ENCODE measurements at regions not wholly inside any gene's neighbourhood (a gene's known extent, or its start where the extent isn't known, plus 50 kb on each side); places are given as distances from the start of the nearest gene placed in this dataset.
"Not testable (repeated sequence)": the region's sequence is repeated elsewhere in the genome, so short reads cannot be mapped to it uniquely, and the experiment has no call there.

GRCh38 chr1:168428063-168428731 lies 115.6 kb downstream of the XCL2 start:
- DNase-seq (ENCODE audit: missing footprints): no peak
- intact Hi-C loops (cut with DNase I): no loop called here
- ATAC-seq: peak; percentile 79

DNA sequence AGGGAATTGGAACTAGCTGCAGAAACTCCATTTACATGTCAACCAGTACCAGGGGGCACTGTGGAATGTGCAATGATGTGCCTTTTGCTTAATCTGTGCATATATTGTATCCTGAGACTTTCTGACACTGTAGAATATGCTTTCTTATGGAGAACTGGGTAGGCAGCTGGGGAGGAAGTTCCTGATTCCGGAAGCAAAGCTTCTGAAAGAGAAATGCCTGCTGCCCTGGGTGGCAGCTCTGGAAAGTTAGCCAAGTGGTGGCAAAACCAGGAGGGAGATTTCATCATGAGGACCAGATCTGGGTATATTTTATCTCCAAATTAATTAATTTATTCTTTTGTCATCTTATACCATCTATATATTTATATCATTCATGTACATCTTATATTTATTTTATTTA lies 116.7 kb downstream of the XCL2 start:
- no peak for ATAC-seq
- intact Hi-C loops (cut with DNase I): no loop called here
- DNase-seq (ENCODE audit: missing footprints): no peak

- ATAC-seq: no peak
- intact Hi-C loops (cut with DNase I): no loop called here
- no peak for DNase-seq (ENCODE audit: missing footprints)
Observed at GRCh38 chr1:168424281-168424680, 119.5 kb downstream of the XCL2 start.

DNA sequence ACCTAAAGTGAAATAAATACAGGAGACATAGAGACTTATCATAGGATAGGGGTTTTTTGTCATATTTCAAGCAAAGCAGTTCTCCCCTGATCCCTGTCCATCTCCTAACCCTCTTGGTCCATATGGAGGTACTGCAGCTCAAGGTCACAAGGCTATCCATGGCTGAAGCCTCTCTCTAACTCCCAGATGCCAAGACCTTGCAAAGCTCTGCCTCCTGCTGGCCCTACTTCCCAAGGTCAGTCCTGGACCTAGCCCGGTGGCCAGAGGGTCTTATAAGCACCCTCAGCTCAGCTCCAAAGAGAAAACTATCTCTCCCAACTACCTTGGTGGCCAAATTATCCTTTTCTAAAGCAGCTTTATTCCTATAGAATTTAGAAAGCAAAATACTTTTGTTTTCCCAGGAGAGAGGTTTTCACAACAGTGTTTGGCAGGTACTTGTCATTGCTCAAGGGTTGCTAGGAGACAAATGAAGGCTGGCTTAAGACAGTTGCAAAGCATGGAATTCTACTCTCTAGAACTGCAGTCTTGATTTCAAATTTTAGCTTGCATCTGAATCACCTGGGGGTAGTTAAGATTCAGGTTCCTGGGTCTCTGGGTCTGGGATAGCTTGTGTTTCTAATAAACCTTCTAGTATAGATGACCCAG lies 121.5 kb downstream of the XCL2 start:
- no peak for DNase-seq (ENCODE audit: missing footprints)
- intact Hi-C loops (cut with DNase I): no loop called here
- no peak for ATAC-seq

GRCh38 chr1:168421399-168422004 lies 122.3 kb downstream of the XCL2 start:
- DNase-seq (ENCODE audit: missing footprints) (no peak), ATAC-seq (no peak)
- intact Hi-C loops (cut with DNase I): no loop called here

- intact Hi-C loops (cut with DNase I): no loop called here
Observed at GRCh38 chr1:168420177-168420576, 123.6 kb downstream of the XCL2 start.

DNA sequence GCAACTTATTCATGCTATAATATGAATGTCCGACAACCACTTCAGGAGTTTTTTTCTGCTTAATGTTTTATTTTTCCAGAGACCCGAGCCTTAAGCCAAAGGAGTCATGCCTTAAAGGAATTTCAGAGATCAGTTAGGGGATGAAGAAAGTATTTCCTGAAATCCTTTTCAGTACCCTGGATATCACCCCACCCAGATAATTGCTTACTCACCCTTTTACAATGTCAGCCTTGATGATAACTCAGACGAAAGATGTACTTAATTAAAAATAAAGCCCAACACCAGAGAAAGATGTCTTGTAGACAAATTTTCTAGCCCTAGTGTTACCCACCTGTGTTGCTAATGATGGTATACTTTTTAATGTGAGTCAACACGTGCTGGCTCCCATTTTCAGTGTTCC lies 124.1 kb downstream of the XCL2 start:
- DNase-seq (ENCODE audit: missing footprints): no peak
- intact Hi-C loops (cut with DNase I): no loop called here
- ATAC-seq: no peak

More at GRCh38 chr1:168420177-168420576, 123.6 kb downstream of the XCL2 start:
- no peak for ATAC-seq
- DNase-seq (ENCODE audit: missing footprints): no peak

DNA sequence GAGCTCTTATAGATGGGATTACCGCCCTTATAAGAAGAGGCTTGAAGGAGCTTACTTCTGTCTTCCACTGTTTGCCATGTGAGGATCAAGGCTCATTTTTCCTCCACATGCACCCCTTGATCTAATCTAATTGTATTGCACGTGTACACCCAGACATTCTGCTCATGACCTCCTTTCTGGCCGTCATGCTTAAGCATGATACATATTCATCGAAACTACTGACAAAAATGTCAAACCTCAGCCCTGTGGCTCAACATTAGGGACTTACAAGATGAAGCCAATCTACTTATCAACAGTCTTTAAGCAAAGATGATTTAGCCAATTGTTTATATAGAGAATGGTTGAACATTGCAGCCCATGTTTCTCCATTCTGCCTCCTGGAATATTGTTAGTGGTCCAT lies 127.6 kb downstream of the XCL2 start:
- DNase-seq (ENCODE audit: missing footprints): no peak
- intact Hi-C loops (cut with DNase I): no loop called here
- no peak for ATAC-seq

- intact Hi-C loops (cut with DNase I): no loop called here
- DNase-seq (ENCODE audit: missing footprints): no peak
- peak; percentile 69 for ATAC-seq
Observed at GRCh38 chr1:168414914-168415313, 128.9 kb downstream of the XCL2 start.

- ATAC-seq (no peak), DNase-seq (ENCODE audit: missing footprints) (no peak)
- intact Hi-C loops (cut with DNase I): no loop called here
Observed at GRCh38 chr1:168410464-168410863, 129.8 kb downstream of the TBX19 start.

DNA sequence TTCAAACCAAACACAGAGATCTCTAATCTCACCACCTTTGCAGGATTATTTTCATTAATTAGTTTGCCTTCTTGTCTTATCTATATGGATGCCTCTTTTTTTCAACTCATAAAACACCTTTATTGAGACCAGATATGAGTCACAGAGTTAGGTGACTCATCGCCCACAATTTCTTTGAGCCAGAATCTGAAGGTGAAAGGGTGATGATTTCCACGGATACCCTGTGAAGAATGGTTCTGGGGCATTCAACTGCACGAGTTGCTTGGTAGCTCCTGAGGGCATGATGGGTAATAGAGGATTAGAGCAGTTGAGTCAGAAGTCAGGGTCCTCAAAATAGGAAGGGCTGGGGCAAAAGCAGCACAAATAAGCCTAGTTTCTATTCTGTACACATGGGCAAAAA lies 128.2 kb downstream of the TBX19 start:
- ATAC-seq: no peak
- DNase-seq (ENCODE audit: missing footprints): no peak
- intact Hi-C loops (cut with DNase I): no loop called here

GRCh38 chr1:168408539-168408865 lies 127.8 kb downstream of the TBX19 start:
- DNase-seq (ENCODE audit: missing footprints) (no peak), ATAC-seq (no peak)
- intact Hi-C loops (cut with DNase I): no loop called here

DNA sequence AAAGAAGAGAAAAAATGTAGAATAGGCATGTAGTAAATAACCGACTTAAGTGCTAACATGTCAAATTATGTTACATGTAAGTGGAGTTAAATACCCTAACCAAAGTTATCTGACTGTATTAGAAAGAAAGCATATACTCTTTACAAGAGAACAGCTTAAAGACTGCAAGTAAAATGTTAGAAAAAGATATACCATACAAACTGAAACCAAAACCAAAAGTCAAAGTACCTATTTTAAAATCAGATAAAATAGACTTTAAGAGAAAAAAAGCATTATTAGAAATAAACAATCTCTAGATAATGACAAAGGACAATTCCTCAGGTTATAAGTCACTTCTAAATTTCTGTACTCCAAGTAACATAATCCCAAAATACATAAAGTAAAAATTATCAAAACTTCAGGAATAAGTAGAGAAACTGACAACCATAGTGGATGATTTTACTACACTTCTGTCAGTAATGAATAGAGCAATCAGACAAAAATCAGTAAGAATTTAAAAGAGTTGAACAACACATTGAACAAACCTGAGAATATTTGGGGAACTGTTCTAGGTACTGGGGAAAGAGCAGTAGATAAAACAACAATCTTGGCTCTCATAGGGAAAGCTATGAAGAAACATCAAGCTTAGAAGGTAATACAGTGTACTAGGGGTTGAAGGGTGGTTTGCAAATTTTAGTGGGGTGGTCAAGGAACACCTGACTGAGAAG lies 127.3 kb downstream of the TBX19 start:
- DNase-seq (ENCODE audit: missing footprints): no peak
- ATAC-seq: no peak
- intact Hi-C loops (cut with DNase I): no loop called here

DNA sequence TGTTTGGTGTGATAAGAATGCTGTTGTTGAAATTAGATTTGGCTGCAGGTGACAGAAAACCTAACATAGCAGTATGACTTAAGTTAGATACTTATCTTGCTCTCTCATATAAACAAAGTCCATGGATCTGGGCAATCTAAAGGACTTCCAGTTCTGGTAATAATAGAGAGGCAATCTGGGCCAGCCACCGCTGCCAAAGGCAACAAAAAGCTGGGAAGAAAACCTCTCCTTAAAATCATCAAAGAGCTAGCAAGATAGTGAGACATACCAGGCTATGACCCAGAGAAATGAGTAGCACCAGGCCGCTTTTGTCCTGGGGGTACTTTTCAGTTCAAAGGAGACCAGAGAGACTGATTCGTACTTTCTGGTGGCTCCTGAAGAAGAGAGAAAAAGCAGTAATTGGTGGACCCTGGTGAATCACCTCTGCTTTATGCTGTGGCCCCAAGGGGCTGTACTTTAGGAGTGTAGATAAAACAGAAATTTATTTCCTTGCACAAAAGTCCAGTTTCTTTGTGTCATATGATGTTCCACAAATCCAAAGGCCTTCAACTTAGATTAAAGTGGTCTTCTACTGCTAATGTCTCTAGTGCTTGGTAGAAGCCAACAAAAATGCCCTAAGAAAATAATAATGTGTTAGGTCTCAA lies 125.4 kb downstream of the TBX19 start:
- ATAC-seq (no peak), DNase-seq (ENCODE audit: missing footprints) (no peak)
- intact Hi-C loops (cut with DNase I): no loop called here

- no peak for ATAC-seq
- intact Hi-C loops (cut with DNase I): no loop called here
- DNase-seq (ENCODE audit: missing footprints): no peak
Observed at GRCh38 chr1:168403140-168403539, 122.5 kb downstream of the TBX19 start.

DNA sequence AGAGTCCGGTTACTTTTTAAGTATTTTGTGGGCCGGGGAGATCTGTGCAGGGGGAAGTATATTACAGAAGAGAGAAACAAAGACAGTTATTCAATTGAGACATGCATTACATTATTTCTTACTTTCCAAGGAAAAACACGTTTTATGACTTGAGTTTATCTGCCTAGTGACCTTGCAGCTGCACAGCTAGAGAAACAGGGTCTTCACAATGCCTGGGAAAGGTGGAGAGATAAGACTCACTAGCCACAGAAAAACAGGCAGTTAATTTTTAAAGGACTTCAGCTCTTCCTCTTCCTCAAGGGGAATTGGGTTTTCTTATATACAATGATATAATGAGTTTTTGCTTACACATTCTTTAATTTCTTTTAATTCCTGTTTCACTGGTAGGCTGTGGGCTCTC lies 121.8 kb downstream of the TBX19 start:
- DNase-seq (ENCODE audit: missing footprints); ATAC-seq; intact Hi-C loops (cut with DNase I): not testable (repeated sequence)

DNA sequence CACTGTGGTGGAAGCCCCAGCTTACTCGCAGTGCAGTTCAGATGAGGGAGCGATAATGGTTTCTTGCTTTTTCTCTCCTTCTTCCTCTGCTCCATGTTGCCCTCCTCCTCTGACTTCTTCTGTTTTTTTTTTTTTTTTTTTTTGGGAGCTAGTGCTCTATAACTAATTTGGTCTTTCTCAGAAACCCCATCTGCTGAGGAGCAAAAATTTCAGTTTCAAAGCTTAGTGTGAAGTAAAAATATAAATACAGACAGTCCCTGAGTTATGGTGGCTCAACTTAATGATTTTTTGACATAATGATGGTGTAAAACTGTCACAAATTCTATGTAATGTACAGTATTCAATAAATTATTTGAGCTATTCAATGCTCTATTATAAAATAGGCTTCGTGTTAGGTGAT lies 120.7 kb downstream of the TBX19 start:
- ATAC-seq (no peak), DNase-seq (ENCODE audit: missing footprints) (no peak)
- intact Hi-C loops (cut with DNase I): no loop called here

GRCh38 chr1:168400139-168400538 lies 119.5 kb downstream of the TBX19 start:
- ATAC-seq (no peak), DNase-seq (ENCODE audit: missing footprints) (no peak)
- intact Hi-C loops (cut with DNase I): no loop called here

DNA sequence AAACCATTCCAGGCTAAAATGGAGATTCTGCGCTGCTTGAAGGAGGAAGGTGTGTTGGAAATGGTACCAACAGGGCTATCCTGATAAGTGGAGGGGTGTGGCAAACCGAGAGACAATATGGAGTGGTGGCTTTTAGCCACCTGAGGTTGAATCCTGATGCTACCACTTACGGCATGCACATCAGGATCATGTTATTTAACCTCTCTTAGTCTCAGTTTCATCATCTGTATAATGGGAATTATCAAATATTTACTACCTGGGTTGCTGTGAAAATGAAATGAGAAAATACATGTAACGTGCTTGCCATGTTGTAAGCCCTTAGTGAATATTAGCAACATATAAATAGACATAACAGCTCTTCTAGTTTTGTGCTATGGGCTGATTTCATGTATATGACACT lies 117.1 kb downstream of the TBX19 start:
- intact Hi-C loops (cut with DNase I): no loop called here
- ATAC-seq: no peak
- DNase-seq (ENCODE audit: missing footprints): no peak
